ENCODE measurements at regions not wholly inside any gene's neighbourhood (a gene's known extent, or its start where the extent isn't known, plus 50 kb on each side); places are given as distances from the start of the nearest gene placed in this dataset.
"Not testable (repeated sequence)": the region's sequence is repeated elsewhere in the genome, so short reads cannot be mapped to it uniquely, and the experiment has no call there.

GRCh38 chr7:69295977-69296376, 302.3 kb upstream of the AUTS2 start:
- TF ChIP-seq CTCF (conservative IDR thresholded peaks at IDR 0.05; ENCODE audit: low read depth, low read length) = no peak
- DNase-seq (ENCODE audit: low read depth) = no peak
- H3K4me3 ChIP-seq (ENCODE audit: low read depth, low read length) = no peak overlapping the region

GRCh38 chr7:69301253-69301652, 297.0 kb upstream of the AUTS2 start:
- DNase-seq (ENCODE audit: low read depth) = no peak
- TF ChIP-seq CTCF (conservative IDR thresholded peaks at IDR 0.05; ENCODE audit: low read depth, low read length) = no peak
- no peak overlapping the region for H3K4me3 ChIP-seq (ENCODE audit: low read depth, low read length)

- DNase-seq (ENCODE audit: low read depth) = no peak
- H3K4me3 ChIP-seq (ENCODE audit: low read depth, low read length) = no peak overlapping the region
- TF ChIP-seq CTCF (conservative IDR thresholded peaks at IDR 0.05; ENCODE audit: low read depth, low read length) = no peak
Observed at GRCh38 chr7:69309601-69310000, 288.7 kb upstream of the AUTS2 start.

- no peak overlapping the region for H3K4me3 ChIP-seq (ENCODE audit: low read depth, low read length)
- TF ChIP-seq CTCF (conservative IDR thresholded peaks at IDR 0.05; ENCODE audit: low read depth, low read length) = no peak
- DNase-seq (ENCODE audit: low read depth) = no peak
Observed at GRCh38 chr7:69311489-69311888, 286.8 kb upstream of the AUTS2 start.

- not testable (repeated sequence) for DNase-seq (ENCODE audit: low read depth); H3K4me3 ChIP-seq (ENCODE audit: low read depth, low read length)
Observed at GRCh38 chr7:69313852-69314251, 284.4 kb upstream of the AUTS2 start.

- no peak overlapping the region for H3K4me3 ChIP-seq (ENCODE audit: low read depth, low read length)
- TF ChIP-seq CTCF (conservative IDR thresholded peaks at IDR 0.05; ENCODE audit: low read depth, low read length) = no peak
- DNase-seq (ENCODE audit: low read depth) = no peak
Observed at GRCh38 chr7:69318794-69319193, 279.5 kb upstream of the AUTS2 start.

GRCh38 chr7:69328516-69328915, 269.8 kb upstream of the AUTS2 start:
- TF ChIP-seq CTCF (conservative IDR thresholded peaks at IDR 0.05; ENCODE audit: low read depth, low read length) = no peak
- DNase-seq (ENCODE audit: low read depth) = no peak
- H3K4me3 ChIP-seq (ENCODE audit: low read depth, low read length) = no peak overlapping the region

- no peak overlapping the region for H3K4me3 ChIP-seq (ENCODE audit: low read depth, low read length)
- DNase-seq (ENCODE audit: low read depth) = no peak
- no peak for TF ChIP-seq CTCF (conservative IDR thresholded peaks at IDR 0.05; ENCODE audit: low read depth, low read length)
Observed at GRCh38 chr7:69334701-69335100, 263.6 kb upstream of the AUTS2 start.

Measured in epithelial cell of proximal tubule (primary cell).